ENCODE measurements at regions not wholly inside any gene's neighbourhood (a gene's known extent, or its start where the extent isn't known, plus 50 kb on each side); places are given as distances from the start of the nearest gene placed in this dataset.

DNA sequence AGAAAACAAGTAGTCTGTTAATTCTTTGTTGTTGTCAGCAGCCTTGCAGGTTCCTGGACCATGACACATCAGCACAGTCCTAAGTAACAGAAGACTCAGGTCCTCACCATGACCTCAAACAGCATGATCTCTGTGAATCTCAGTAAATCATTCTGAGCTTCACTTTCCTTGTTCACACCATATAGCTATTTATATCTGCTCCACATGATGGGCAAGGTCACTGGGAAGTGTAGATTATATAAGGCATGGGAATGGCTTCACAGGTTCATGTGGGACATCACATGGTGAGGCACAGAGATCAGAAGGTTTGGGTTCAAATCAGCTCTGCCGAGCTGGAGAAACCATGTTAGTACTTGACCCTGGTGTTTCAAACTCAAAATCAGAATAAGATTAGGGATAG lies 245.4 kb upstream of the SPTLC3 start:
- no peak for DNase-seq

DNA sequence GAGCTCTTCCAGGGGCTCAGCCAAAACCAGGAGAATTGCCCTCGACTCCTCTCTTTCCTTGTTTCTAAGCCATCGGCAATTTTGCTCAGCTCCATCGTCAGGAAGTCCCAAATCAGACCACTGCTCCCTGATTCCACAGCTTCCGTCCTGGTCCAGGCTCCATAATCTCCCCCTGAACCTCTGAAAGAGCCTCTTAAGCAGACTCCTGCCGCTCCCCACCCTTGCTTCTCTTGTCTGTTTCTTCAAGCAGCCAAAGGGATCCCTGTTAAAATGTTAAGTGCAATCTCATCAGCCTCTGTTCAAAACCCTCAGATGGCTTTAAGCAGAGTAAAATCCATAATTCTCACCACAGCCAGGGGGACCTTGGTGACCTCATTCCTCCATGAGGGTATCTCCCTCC lies 244.7 kb upstream of the SPTLC3 start:
- no peak for DNase-seq

DNA sequence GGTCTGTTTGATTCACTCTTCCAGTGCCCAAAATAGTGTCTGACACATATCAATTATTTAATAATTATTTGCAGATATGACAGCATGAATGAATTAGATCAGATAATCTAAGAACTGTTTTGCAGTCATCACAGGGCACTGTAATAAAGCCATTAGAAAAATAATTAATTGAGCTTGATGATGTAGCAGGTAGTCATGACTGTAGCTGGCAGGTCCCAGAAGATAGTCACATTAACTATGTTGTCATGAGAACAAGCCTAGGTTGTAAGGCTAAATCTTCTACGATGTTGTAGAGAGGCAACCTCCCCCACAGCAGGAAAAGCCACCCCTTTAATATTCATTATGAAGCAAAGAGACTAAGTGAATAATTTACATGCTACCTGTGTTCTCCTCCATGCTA lies 243.9 kb upstream of the SPTLC3 start:
- DNase-seq, result no peak

DNA sequence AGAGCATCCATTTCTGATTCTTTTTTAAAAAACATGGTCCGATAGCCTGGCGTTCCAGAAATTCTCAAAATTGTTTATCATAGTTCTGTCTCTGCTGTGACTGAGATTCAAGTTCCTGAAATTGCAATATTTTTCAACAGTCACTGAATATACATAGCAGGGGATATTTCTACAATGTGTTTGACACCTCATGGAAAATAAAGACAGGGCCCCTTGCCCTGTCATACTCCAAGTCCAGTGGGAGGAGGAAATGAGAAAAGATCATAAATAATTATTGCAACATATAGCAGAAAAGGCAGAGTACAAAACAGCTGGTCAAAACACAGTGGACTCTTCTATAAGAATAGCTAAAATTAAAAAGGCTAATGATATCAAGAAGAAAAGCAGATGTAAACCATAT lies 234.8 kb upstream of the SPTLC3 start:
- DNase-seq, result no peak

DNA sequence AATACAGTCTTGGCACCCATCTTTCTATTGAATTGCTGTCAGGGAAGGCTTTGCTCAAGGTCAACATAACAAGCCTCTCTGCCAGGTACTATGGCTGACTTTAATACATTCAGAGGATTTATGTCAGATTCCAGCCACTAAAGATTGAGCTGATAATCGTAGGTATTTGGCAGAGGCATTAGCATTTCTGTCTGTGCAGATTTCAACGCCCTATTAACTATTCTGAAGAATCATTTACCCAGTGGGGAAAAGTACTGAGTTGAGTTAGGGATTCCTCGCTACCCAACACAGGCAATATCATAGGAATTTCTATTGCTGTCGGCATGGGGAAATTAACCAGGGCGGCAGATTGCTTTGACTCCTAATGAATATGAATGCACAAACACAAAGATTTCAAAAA lies 233.7 kb upstream of the SPTLC3 start:
- DNase-seq, result no peak

DNA sequence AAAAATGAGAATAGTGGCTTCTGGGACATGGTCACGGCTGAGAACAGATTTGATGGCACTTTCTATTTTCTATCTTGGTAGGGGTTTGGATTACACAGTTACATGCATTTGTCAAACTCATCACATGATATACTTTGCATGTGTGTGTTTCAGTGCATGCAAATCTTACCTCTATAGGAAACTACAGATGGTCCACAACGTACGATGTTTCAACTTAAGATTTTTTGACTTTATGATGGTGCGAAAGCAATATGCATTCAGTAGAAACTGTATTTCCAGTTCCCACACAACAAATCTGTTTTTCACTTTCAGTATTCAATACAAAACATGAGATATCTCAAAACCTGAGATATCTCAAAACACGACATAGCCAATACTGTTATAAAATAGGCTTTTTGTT lies 231.8 kb upstream of the SPTLC3 start:
- DNase-seq, result no peak

DNA sequence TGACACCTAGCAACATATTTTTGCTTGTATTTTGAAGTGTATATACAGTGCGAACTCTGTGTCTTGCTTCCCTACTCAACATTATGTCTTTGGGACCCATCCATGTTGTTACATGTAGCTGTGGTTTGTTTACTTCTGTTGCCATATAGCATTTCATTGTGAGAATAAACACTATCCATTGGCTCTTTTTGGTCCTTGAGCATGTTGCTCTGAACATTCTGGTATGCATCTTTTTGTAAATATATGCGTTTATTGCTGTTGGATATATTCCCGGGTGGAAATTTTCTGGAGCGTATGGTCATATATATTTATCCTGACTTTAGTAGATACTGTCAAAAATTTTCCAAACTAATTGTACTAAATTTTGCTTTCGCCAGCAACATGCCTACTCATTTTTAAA lies 222.5 kb upstream of the SPTLC3 start:
- no peak for DNase-seq

DNA sequence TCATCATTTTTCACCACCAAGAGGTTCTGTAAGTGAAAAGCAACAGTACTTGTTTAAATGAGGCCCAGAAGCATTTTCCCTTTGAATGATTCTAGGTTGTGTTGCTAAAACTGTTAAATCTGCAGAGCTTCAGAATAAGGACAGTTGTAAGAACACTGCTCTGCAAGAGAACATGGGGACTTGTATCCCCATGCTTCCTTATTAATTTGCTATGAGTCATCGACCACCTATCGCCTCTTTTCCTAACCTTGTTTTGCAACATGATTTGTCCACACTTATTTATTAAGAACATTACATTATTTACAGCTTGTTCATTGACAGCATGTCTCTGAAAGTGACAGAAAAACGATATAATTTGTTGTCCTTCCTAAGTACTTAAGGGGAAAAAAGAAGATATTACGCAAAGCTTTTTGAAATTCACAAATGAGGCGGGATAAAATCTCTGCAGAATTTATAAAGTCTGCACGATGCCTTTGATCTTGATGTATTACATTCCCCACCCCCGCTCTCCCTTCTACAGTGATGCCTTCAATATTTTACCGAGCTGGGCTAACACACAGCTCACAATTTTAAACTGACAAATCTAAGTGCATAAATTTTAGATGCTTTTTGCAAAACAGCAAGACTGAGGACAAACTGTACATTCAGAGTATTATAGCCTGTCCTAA lies 220.0 kb upstream of the SPTLC3 start:
- no peak for DNase-seq

DNA sequence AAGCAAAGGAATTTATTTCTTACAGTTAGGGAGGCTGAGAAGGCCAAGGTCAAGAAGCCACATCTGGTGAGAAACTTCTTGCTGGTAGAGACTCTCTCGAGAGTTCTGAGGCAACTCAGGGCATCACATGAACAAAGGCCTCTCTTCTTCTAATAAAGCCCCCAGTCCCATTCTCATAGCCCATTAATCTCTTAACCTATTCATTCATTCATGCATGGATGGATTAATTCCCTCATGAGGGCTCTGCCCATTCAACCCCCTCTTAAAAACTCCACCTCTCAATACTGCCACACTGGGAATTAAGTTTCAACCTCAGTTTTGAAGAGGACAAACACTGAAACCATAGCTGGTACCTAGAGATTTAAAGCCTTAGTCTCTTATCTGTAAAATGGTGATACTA lies 217.9 kb upstream of the SPTLC3 start:
- no peak for DNase-seq

DNA sequence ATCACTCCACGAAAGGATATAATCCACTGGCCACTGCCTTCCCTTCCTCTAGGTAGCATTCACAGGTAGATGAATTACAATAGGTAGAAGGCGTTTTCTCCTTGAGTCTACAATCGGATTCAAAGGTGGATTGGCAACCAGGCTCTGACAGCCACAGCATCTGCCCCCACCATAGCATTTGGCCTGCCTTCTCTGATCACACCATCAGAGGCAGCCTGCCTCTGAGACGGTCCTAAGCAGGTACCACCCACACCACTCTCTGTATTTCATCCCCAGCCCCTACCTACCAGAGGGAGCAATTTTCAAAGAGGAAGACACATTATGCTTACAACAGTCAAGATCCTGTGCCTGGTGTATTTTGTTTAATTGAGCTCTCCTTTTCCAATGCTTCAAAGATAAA lies 210.5 kb upstream of the SPTLC3 start:
- DNase-seq, result no peak

DNA sequence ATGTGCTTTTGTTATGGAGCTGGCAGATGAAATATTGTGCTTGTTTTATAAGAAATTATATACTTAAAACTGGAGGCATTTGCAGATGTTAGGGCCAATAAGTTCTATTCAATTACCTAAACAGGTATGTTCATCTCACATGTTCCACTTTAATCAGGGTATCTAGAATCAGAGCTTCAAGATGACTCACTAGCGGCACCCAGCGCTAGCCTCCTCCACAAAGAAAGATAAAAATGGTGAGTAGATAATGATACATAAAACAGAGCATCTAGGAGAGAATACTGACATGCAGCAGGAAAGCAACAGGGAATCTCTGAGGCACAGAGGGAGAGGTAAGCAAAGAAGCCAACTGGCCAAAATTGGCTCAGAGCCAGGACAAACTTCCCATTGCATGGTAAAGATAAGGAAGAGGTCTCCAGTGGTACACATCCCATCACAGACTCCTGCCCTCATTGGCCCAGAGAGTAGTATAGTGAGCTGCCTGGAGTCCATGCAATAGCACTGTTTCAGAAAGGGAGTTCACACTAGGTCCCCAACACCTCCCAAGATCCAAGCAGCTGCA lies 200.7 kb upstream of the SPTLC3 start:
- DNase-seq, result no peak

DNA sequence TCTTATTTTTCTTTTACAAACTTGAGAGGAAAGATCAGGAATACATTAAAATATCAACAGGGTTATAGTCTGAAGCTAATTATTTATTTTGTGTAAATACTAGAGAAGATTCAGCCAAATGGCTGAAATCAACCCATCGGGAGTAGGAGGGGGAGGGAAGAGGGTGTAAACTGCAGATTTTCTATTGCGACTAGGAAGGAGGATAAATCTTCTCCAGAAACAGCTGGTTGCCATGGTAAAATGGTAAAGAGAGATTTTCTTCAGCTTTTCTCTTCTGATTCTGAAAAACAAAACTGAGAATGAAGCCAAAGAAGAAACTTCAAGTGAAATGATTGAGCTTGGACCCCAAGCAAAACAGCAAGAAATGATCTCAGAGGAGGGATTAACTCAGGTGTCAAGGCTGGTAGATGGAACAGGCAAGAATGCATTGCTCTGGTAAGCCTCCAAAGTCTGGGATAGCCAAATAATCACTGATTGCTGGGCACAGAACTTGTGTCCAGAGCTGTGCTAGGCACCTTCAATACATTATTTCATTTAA lies 193.5 kb upstream of the SPTLC3 start:
- DNase-seq, result no peak

DNA sequence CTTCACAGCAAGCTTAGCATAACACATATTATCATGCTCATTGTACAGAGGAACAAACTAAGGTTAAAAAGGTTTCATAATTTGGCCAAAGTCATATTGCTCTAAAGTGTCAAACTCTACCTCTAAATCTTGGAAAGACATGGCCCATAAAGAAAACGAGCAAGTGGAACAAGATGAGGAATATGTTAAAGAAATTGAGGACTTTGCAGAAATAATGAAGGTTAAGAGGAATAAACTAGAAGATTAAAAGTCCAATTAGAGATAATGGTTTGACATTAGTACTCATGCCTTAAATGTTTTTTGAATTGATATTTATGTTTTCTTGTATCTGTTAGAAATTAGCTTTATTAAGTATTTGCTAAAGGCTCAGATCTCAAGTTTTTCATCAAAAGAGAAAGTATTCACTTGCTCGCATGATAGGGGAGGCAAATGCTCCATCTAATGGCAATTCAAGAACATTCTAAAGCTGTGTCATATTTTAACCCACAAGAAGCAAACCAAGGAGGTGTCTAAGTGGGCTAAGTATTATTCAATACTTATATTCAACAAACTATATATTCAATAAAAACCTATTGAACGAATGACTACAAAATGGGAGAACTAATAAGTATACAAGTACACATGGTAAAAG lies 192.9 kb upstream of the SPTLC3 start:
- DNase-seq, result no peak

DNA sequence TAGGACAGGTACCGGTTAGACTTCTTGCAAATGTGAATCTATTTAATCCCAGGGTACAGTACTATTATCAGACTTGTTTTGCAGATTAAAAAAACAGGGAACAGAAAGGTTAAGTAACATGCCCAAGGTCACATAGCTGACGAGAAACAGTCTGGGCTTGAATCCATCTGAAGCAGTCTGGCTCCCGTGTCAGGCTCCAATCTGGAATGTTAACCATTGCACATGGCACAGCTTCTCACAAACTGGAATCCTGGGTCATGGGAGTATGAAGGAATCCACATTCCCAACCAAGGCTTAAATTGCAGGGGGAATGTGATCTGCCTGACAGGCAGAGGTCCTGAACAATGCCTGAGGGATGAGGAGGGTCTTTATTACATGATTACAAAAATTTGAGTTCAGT lies 187.5 kb upstream of the SPTLC3 start:
- no peak for DNase-seq

DNA sequence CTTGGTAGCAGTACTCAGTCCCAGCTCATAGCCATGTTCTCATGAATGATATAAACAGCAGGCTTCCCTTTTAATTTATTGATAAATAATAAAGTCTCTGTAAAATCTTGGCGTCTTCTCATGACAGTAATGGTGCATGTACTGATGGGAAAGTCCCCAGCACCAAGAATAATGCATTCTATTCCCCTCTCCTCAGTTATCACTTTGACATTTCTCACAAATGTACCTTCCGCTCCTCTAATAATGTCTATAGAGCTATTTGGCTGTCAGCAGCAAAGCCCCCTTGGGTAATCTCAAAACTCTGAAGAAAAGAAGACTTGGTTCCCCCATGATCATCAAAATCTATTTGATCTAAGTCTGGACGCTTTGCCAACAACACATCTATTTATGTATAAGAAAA lies 185.0 kb upstream of the SPTLC3 start:
- no peak for DNase-seq

DNA sequence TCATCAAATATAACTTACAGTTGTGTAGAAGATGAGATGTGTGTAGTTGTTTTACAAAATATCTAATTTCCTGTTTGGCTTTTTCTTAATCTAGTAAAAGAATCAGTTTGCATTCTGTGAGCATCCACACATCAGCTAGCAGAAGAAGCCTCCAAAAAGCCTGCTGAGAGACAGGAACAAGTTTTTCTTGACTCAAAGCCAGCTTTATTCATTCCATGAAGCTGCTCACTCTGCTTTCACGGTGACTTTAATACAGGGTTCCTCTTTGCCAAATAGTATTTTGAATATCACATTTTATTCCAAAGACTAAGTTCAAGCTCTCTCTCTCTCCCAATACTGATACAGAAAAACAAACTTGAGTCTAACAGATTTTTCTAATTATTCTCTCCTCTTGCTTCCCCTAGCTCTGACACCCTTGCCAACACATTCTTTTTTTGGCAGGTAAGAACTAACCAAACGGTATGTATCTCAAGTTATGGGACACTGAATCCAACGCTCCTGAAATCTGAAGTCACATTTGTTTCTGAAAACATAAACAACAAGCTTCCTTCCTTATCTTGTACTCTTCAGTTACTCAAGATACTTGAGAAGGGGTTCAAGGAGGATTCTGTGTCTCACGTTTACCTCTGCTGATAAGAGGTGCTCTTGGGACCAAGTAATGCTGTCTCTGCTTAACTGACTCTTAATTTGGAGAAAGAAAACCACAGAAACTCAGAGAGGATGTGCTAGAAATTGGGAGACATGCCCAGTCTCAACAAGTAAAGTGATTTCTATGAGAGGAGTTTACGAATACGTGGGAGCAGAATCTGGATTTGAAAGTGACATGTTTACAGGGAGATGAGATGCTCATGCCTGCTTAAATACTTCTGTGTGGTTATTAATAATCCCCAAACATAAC lies 184.2 kb upstream of the SPTLC3 start:
- DNase-seq, result no peak

DNA sequence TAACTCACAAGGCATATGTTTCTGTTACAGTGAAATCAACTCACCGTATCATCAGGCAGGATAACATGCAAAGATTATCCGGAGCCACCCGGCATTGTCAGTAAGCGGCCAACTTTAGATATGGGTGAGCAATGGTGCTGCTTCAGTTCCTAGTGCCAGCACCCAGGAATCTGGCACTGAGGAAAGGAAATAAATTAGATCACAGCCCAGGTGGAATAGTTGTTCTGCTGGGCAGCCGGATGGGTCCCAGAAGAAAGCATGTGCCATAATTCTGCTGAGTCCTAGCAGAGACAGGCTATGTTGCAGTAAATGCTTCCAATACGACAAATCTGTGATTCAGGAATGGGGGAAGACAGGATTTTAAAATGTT lies 183.6 kb upstream of the SPTLC3 start:
- DNase-seq, result no peak

DNA sequence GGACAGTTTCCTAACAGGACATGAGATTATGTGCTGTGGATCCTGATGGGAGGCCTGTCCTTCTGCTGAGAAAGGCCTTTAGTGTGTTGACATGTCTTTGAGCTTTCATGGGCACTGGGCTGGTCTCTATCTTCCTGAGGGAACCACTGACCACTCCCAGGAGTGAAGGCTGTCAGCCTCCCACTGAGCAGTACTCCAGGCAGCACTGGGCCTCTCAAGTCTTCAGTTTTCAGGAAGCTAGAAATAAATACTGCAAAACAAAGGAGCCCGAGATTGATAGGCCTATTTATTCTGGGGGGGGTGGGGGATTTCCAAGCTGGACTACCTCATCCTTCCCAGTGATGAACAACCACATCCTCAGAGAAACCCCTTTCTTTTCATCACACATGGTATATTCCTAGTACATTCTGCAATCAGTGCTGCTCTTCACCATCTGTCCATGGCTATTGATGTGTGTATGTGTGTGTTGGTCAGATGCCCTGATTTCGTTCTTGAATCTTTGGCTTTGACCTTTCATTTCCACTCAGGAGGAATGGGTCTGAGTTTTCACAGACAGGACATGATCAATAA lies 180.9 kb upstream of the SPTLC3 start:
- DNase-seq, result no peak

DNA sequence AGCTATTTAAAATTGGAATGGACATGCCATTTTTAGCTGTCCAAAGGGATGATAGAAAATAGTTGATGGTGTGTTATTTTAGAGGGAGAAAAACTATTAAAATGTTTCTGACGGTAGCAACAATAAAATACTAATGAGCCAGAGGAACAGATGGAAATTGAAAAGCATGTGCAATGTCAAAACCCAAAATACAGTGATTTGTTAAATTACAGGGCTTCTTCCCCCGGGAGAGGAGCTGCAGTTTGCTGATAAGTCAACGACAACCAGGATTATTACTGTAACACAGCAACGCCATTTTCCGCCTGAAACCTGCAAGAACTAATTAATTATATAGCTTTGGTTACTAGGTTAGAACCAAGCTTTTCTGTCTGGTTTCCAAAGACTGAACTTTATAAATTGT lies 179.6 kb upstream of the SPTLC3 start:
- DNase-seq, result no peak

DNA sequence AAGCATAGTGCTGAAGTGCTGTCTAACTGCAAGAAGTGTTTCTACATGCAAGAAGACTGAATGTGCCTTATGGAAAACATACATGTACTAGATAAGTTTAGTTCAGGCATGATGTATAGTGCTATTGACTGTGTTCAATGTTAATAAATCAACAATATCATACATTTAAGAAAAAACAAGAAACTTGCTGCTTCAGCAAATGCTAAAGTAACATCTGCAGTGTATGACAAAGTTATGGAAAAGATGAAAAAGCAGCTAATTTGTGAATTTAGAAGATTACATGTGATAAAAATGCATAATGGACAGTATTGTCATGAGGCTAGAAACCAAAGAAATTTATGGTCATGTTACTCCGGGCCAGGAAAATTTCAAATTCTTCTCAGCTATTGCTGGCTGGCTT lies 174.9 kb upstream of the SPTLC3 start:
- no peak for DNase-seq

DNA sequence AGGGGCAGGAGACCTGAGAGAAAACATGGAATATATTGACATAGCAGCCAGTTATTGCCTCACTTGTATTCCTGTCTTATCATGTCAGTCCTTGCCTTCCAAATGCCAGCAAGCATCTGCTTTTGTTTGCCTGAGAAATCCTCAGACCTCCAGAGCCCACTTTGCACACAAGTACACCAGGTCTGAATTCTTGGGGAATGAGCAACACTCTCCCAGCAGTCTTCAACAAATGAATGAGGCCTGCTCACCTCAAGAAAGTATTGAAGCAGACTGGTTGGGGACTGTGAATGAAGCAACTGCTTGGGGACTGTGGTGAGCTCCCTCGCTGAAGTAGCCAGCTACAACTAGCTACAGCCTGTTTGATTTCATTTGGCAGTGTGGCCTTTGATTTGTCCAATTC lies 172.8 kb upstream of the SPTLC3 start:
- no peak for DNase-seq

DNA sequence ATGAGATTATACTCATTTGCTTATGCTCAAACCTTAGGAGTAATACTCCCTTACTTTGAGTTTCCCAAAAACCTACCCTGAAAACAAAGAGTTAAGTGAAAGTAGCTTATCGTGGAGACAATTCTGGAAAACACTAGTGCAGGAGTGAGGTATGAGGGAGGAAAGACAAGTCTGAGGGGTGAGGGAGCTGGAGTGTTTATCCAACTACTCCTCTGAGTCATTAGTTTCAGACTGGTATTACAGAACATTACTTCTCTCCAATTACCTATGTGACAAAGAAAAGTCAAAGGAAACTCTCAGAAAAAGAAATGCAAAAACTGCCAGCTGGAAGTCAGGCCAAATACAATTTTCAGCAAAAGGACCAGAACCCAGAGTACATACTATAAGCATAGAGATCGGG lies 171.1 kb upstream of the SPTLC3 start:
- no peak for DNase-seq

DNA sequence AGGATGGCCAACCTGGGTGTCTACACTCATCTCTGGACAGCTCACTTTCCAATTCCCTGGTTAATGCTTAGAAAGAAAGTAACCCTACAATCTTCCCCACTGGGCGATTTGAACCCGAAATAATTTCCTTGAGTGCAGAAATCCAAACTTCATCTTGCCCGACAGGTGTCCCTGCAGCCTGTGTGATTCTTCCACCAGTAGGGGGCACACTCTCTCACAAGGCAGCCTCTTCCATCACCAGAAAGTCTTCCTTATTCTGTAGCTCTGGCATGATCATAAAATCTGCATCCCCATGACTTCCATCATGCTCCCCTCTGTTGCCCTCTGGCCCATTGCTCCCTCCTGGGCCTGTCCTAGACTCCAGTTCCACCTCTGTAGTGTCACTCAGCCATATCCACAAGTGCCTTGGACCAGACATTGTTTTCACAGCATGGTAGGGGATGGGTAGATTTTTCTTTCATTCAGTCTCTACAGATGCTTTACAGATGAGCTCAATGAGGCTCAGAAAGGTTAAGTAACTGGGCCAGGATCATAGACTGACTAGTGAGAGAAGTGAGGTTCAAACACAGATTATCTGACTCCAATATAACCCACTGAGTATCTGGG lies 170.4 kb upstream of the SPTLC3 start:
- DNase-seq, result no peak
